Ovary (tissue), 7 donors: ENCODE measurements at regions not wholly inside any gene's neighbourhood (a gene's known extent, or its start where the extent isn't known, plus 50 kb on each side); places are given as distances from the start of the nearest gene placed in this dataset.
"Not testable (repeated sequence)": the region's sequence is repeated elsewhere in the genome, so short reads cannot be mapped to it uniquely, and the experiment has no call there.

Experiments used
- DNase-seq, 5 donors: peaks; one replicate each; pipeline ENCODE4 v3.0.0-alpha.2; 2019 to 2020
- H3K27ac ChIP-seq, 2 donors: fragments of 200-600 bp; one replicate each; pipeline versions ENCODE4 v1.5.1 to v1.8.0; 2019 to 2022
- H3K27me3 ChIP-seq: fragments of 200-600 bp; one replicate; pipeline ENCODE4 v1.8.0; 2022
- H3K36me3 ChIP-seq: fragments of 200-600 bp; sonication (generic); one replicate; pipeline ENCODE4 v1.5.1; 2019
- H3K4me1 ChIP-seq: one replicate; pipeline ENCODE4 v1.8.1; 2013; ENCODE audit warnings: mild to moderate bottlenecking, moderate library complexity; ENCODE audit not compliant: insufficient read depth
- H3K4me3 ChIP-seq: fragments of 200-600 bp; sonication (generic); one replicate; pipeline ENCODE4 v1.5.1; 2017
- H3K9me3 ChIP-seq, 2 donors: fragments of 200-600 bp in 1 of 2; sonication (generic) in 1 of 2; one replicate each; pipeline versions ENCODE4 v1.5.1 to v1.8.1; 2013 to 2019; ENCODE audit warnings: mild to moderate bottlenecking in 1 of 2, moderate library complexity in 1 of 2
- EP300 ChIP-seq: sonication (generic); formaldehyde crosslinking; IDR thresholded peaks from one replicate; pipeline ENCODE4 v1.6.1; 2017; ENCODE audit warnings: antibody characterized with exemption
- POLR2A ChIP-seq: fragments of 450-650 bp; IDR thresholded peaks from one replicate; pipeline ENCODE4 v1.6.1; 2017; ENCODE audit warnings: antibody characterized with exemption, mild to moderate bottlenecking, moderate library complexity
- WGBS, 3 donors: extraction: QIAGEN DNeasy Blood & Tissue Kit in 1 of 3; methylation state at CpG; one replicate each; pipeline versions ENCODE4 v1.1.5 to v1.1.7; 2013 to 2017; 5-methylcytosine and 5-hydroxymethylcytosine counted together
- intact Hi-C, 4 donors: fragments of 100-400 bp; cut with DNase I; formaldehyde crosslinking; loops; one replicate each; pipeline versions ENCODE4 v1.11.0 to v1.15.1; 2022 to 2023
- TF ChIP-seq, protein P1 (sequence below), 3 donors: fragments of 450-650 bp in 2 of 3; fragments of 200-600 bp in 1 of 3; IDR thresholded peaks; one replicate each; pipeline versions ENCODE4 v1.5.1 to v1.8.0; 2016 to 2022; ENCODE audit warnings: antibody characterized with exemption in 3 of 3, mild to moderate bottlenecking in 1 of 3
- donor health status: DM: no; HTN: no; CAD: no; lungs with moderate emphysema.
- donor health status: DM: no; HTN: no; CAD: no.
- donor health status: Bipolar disorder and iron deficiency.
- donor health status: DM: no; HTN: no; CAD: no.
- donor health status: DM: yes; HTN: yes; CAD: no.

DNA sequence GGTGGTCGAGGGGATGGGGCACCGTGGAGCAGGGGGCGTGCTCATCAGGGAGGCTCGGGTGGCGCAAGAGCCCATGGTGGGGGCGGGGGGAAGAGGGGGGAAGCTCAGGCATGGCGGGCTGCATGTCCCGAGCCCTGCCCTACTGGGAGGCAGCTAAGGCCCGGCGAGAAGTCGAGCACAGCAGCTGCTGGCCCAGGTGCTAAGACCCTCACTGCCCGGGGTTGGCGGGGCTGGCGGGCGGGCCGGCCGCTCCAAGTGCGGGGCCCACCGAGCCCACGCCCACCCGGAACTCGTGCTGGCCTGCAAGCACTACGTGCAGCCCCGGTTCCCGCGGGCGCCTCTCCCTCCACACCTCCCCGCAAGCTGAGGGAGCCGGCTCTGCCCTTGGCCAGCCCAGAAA lies 55.0 kb upstream of the FAM171A1 start:
- WGBS, 3 donors, result 90 to 94% (median 91%) methylated on average over 27 to 29 of the region's 29 CpGs
- Histone ChIP-seq H3K9me3 (no peaks in the 10 kb centered on the region), H3K27ac (no peak overlapping the region), H3K4me3 (no peak overlapping the region), H3K36me3 (no peaks in the 10 kb centered on the region), H3K27me3 (no peaks in the 10 kb centered on the region), H3K4me1 (no peaks in the 10 kb centered on the region)
- intact Hi-C loops, result no loop called here
- DNase-seq, result no peak
- no peak for TF ChIP-seq EP300
- no peak for TF ChIP-seq POLR2A
- TF ChIP-seq, protein P1, sequence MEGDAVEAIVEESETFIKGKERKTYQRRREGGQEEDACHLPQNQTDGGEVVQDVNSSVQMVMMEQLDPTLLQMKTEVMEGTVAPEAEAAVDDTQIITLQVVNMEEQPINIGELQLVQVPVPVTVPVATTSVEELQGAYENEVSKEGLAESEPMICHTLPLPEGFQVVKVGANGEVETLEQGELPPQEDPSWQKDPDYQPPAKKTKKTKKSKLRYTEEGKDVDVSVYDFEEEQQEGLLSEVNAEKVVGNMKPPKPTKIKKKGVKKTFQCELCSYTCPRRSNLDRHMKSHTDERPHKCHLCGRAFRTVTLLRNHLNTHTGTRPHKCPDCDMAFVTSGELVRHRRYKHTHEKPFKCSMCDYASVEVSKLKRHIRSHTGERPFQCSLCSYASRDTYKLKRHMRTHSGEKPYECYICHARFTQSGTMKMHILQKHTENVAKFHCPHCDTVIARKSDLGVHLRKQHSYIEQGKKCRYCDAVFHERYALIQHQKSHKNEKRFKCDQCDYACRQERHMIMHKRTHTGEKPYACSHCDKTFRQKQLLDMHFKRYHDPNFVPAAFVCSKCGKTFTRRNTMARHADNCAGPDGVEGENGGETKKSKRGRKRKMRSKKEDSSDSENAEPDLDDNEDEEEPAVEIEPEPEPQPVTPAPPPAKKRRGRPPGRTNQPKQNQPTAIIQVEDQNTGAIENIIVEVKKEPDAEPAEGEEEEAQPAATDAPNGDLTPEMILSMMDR (IDR thresholded peaks at IDR 0.05), result no peak

DNA sequence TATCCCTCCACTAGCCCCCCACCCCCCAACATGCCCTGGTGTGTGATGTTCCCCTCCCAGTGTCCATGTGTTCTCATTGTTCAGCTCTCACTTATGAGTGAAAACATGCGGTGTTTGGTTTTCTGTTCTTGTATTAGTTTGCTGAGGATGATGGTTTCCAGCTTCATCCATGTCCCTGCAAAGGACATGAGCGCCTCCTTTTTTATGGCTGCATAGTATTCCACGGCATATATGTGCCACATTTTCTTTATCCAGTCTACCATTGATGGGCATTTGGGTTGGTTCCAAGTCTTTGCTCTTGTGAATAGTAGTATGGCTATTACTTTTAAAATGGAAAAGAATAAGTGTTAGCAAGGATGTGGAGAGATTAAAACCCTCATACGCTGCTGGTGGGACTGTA lies 50.8 kb upstream of the FAM171A1 start:
- H3K4me1 ChIP-seq, H3K4me3 ChIP-seq, H3K9me3 ChIP-seq, intact Hi-C loops, H3K36me3 ChIP-seq, H3K27me3 ChIP-seq, DNase-seq, H3K27ac ChIP-seq: not testable (repeated sequence)
- 94 to 99% (median 95%) methylated on average over 4 of the region's 4 CpGs for WGBS, 3 donors
